NCI-H2081 (cell line): ENCODE measurements at regions not wholly inside any gene's neighbourhood (a gene's known extent, or its start where the extent isn't known, plus 50 kb on each side); places are given as distances from the start of the nearest gene placed in this dataset.
"Not testable (repeated sequence)": the region's sequence is repeated elsewhere in the genome, so short reads cannot be mapped to it uniquely, and the experiment has no call there.

Source experiments
- DNase-seq, 2 experiments: peaks; one replicate each; lab custom pipeline; 2025; lab: John Stamatoyannopoulos, UW

DNA sequence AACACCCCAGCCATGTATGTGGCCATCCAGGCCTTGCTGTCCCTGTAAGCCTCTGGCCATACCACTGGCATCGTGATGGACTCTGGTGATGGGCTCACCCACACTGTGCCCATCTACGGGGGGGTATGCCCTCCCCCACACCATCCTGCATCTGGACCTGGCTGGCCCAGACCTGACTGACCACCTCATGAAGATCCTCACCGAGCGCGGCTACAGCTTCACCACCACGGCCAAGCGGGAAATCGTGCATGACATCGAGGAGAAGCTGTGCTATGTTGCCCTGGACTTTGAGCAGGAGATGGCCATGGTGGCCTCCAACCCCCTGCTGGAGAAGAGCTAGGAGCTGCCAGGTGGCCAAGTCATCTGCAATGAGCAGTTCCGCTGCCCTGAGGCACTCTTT is 80.4 kb upstream of the ZCCHC2 start:
- no peak for DNase-seq

DNA sequence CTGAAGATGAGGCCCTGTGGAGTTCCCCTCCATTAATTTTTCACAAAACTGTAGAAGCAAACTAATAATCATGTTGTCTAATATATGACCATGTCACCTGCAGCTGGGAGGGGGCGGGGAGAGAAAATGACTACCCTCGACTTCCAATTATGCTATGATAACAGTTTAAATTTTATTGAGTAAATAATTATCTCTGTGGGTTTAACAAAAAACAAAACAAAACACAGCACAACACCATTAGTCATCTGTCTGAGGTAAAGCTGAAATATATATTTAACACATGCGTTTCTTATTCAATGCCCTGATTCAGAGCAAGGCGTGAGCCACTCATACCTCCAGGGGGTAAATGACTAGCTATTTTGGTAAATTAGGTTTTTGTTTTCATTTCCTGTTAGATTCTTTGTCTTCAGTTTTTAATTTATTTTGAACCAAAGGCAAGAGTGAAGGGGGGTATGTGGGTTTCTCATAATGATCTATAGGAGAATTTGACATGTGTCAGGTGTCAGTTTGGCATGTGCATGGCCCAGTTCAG is 77.4 kb upstream of the ZCCHC2 start:
- peak; percentile 84 to 94 for DNase-seq

DNA sequence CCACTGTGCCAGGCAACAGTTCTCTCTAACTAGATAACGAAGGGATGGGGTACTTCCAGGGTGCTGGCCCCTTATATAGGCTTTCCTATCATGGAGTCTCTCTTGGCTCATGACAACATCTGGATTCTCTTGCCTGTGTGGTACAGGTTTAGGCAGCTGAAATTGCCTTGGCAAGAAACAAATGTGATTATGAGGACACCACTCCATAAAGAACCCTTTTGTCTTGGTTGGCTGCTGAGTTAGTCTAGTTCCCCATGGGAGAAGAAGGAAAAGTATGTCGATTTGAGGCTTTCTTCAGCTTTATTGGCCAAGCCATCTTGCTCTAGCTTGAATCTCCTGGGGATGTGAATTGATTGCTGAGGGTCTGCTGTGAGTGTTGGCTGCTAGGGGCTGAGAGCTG is 76.3 kb upstream of the ZCCHC2 start:
- no peak for DNase-seq

DNA sequence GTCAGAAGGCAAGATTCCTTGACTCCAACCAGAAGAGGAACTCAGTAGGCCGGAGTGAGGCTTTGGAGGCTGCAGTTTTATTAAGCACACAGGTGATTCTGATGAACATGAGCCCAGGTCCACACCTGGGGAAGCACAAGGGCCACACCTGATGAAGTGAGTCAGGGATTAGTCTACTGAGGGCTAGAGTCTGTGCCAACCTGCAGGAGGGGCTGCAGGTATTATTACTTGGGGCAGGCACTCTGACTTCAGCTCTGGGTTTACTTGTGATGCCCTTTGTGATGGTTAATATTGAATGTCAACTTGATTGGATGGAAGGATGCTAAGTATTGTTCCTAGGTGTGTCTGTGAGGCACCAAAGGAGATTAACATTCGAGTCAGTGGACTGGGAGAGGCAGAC is 75.2 kb upstream of the ZCCHC2 start:
- no peak for DNase-seq

DNA sequence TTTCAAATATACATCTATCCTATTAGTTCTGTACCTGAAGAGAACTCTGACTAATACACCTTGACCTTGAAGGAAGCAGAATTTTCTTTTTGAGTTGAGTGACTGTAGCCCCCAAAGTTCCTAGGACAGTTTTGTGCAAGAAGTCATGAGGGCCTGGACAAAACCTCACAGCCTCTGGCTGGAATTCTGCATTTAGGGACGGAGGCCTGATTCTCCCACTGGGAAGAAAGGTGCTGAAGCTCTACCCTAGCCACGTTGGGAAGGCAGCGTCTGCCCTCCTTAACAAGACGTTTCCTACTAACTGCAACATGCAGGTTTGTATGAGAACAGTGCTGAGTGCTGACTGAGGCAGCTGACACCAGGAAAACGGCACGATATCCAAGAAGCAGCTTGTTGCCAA is 74.4 kb upstream of the ZCCHC2 start:
- no peak for DNase-seq

DNA sequence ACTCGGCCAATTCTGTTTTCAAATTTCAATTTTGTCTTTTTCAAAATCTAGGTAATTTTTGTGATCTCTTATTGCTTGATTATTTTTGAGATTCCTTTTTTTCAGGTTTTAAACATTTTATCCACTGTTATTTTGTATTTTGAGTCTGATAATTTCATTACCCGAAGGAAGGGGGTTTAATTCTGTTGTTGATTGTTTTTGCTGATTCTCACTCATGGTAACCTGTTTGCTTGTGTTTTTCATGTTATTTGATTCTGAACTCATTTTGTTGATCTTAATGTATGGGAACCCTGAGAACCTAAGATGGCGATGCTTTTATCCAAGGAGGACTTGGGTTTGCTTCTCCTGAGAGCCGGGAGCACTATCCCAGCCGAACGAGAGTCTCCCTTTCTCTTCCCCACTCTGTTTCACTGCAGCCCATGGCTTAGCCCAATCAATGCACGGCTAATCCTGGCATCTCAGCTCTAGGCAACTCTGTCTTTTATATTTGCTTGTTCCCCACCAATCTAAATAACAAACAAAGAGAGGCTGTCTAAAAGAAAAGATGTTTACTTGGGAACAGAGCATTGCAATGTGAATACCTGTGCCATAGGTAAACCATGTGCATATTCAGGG is 73.2 kb upstream of the ZCCHC2 start:
- no peak for DNase-seq

DNA sequence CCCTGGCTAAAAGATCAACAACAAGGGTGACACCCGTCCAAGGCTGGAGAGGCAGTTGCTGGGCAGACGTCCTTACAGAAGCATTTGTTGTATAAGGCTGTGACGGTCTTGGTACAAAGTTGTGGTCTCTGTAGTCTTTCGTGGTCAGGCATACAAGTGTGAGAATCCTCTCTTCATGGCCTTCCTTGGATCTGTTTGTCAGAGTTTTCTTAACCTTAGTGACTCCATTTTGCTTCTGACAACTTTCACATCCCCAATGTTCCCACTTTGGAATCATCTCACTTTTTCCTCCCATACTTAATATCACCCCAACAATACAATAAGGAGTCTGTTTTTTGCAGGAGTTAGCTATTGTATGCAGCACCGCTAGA is 72.7 kb upstream of the ZCCHC2 start:
- DNase-seq: no peak

DNA sequence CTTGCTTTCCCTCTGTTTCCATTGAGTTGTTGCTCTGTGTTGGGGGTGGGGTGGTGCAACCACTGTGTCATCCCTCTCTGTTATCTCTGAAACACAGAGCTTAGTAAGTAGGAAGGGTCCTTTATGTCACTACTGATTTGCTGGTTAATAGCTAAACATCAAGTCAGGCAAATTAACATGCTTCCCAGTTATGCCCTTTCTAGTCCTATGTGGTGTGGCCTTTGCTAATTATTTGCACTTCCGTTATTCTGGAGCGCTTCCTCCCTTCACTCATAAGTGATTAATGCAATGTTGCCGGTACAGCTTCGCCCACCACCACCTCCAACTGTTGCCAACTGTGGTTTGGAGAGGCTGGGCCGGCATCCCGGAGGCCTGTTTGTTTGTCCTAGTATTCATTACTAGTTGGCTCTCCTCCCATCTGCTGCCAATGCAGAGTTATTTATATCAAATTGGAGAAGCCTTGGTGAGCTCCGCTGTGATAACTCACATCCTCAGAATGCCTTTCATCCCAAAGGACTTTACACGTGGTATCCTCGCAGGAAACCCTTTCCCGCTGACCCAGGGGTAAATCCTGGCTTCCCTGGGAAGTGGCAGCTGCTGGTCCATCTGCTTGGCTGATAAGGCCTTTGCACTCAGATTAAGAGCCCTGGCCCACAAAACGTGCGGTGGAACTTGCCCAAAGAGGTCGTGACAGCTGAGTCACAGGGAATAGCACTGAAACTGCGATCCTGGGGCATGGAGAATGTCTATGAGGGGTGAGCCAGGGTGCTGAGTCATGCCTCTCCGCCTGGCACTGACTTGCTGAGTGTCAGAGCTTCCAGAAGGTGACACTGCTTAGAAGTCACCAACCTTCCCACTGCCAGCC is 72.0 kb upstream of the ZCCHC2 start:
- peak; percentile 6 to 47 for DNase-seq

DNA sequence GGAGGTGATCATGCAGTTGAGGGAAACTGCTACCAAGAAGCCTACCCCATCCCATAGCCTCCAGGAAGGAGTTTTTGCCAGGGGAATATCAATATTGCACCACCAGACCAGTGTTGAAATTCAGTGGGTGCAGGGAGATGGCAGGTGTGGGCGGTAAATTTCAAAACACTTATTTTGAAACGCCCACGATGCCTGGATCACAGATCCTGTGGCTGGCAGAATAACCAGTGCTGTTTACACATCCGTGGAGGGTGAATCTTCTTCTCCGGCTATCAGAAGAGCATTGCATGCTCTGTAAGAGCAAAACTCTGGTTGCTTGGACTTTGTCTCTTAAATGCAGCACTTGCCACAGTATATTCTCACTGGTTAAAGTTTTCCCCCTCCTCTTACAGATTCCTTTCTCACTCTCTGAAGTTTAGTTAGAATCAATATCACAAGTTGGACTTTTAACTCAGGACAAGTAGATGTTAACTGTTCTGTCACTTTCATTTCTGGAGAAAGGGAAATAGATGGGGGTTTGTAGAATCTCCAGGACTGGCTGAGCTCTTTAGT is 70.5 kb upstream of the ZCCHC2 start:
- DNase-seq: no peak

DNA sequence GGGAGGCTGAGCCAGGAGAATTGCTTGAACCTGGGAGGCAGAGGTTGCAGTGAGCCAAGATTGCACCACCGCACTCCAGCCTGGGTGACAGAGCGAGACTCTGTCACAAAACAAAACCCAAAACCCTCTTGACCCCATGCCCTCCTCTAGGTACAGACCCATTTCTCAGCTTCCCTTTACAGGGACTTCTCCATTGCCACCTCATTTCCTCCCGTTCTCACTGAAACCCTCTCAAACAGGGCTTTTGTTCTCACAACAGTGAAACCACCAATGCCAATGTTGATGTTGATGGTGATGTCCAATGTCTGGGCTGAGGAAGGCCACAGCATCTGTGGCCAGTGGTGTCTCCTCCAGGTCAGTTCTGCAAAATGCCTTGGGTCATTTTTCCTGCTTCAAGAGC is 69.0 kb upstream of the ZCCHC2 start:
- no peak for DNase-seq

DNA sequence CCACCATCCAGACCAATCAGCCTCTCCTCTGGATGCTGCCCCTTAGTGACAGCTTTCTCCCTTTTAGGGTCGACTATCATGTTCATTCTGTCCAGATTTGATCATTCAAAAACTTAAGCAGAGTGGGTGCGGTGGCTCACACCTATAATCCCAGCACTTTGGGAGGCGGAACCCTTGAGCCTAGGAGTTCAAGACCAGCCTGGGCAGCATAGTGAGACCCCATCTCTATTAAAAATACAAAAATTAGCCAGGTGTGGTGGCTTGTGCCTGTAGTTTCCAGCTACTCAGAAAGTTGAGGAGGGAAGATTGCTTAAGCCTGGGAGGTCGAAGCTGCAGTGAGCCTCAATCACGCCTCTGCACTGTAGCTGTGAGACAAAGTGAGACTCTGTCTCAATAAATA is 68.3 kb upstream of the ZCCHC2 start:
- no peak for DNase-seq

DNA sequence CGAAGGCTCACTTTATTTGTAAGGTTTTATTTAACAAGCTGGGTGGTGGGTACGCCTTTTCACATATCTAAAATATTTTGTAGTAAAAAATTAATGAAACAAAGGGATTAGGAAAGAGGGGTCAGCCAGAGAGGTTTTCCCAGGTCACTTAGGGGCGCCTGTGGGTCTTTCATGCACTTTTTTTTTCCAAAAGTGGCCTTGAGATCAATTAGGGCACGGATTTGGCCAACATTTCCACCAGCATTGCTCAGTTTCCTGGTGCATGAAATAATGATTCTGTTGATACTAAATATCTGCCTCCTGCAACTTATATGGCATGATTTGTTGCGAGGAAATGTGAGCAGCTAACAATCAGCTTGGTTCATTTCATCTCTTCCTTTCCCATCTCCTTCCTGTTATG is 67.6 kb upstream of the ZCCHC2 start:
- no peak for DNase-seq

DNA sequence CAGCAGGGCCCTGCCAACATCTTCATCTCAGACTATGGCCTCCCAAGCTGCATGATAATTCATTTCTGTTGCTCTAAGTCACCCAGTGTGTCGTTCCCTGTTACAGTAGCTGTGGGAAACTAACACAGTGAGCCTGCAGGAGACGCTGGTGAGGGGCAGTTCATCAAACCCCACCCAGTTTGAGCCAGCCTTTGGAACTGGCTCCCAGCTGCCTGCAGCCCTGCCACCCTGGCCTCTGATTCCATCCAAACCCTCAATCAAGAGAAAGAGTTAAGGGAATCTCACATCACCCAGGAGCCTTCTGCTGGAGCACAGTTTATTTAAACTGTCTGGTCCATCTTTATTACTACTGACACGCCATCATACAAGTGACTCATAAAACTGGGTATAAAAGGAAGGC is 64.9 kb upstream of the ZCCHC2 start:
- DNase-seq: no peak

DNA sequence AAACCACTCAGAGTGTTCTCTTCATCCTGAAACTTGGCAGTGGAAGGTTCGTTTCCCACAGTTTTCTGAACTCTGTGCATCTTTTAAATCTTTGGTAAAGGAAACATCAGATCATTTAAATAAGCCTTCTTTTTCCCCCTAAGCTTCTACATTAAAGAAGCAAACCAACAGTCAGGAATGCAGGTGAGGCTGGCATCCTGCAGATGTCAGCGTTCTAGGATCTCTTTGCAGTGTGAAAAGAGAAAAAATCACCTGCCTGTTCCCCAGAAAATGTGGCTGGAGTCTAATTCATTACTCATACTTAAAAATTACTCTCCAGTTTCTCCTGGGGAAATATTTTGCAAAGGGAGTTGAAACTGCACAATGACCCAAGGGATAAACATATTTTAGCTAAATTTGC is 64.5 kb upstream of the ZCCHC2 start:
- no peak for DNase-seq

DNA sequence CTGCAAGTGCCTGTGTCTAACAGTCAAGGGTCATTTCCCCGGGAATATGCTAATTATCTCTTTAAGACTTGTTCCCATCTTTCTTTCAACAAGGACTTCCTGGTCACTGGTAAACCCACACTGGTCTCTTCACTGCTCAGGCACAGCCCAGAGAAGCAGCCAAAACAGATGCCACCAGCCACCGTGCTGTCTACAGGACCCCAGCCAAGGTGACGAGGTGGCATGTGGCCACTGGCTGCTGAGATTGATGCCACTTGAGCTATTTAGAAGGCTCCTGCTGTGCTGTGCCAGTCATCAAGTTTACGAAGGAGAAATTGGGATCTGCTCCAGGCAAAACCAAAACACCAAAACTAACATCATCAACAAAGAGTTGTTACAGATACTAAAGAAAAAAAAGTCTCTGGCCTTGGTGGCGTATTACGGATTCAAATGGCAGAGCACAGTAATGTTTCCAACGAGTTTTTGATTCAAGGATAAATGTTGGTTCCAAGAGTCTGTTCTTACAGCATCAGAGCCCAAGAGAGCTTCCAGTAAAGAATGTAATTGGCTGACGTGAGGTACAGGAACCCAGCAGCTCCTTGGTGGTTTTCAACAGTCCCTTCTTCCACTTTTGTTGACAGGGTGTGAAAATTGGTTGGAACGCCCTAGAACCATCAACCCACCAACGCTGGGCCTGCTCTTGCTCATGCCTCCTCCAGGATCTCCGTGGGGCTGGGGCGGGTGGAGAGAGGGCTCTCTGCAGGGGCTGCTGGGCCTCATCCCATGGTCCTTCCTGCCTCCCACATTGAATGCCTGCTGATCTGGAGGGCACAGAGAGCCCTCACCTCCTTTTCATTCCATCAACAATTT is 63.7 kb upstream of the ZCCHC2 start:
- no peak for DNase-seq

DNA sequence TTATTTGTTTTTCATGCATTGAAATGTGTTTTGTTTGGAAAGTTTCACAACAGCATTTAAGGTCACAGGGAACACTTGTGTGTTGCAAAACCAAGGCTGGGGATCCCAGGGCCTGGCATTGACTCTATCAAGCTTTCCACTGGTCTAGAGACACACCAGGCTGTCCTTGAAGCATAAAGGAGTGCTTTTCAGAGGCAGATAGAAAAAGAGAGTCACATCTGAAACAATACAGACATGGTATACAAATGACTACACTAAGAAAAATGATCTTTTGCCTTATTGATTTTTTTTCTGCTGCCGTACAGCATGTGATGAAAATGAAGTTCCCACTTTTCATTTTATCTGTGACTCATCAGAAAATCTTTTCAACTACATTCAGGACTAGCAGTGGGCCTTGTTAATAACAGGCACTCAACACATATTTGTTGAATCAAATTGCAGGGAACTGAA is 61.9 kb upstream of the ZCCHC2 start:
- no peak for DNase-seq

DNA sequence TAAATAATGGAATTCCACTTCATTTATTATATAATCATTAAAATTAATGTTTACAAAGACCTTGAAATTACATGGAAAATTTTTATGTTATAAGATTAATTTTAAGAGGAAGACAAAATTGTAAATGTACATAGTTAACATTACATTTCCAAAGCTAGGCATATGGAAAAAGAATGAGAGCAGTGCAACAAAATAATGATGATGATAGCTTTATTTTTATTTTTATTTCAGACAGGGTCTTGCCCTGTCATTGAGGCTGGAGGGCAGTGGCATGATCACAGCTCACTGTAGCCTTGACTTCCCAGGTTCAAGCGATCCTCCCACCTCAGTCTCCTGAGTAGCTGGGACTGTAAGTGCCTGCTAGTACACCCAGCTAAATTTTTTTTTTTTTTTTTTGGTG is 61.2 kb upstream of the ZCCHC2 start:
- DNase-seq: no peak

DNA sequence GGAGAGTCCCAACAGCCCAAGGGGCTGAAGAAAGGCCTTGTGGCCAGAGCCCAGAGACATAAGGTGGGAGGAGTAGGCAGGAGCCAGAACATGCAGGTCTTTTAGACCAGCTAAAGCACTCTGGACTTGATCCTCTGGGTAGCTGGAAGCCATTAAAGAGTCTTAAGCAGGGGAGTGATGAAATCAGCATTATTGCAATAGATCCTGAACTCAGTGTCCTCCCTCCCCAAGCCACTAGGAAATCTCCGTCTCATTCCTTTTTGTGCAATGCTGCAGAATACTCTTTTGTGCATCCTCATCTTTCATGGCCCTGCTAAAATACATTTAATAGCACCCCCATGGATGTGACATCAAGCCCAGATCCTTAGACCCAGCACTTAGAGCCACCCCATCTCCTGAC is 58.6 kb upstream of the ZCCHC2 start:
- no peak for DNase-seq

DNA sequence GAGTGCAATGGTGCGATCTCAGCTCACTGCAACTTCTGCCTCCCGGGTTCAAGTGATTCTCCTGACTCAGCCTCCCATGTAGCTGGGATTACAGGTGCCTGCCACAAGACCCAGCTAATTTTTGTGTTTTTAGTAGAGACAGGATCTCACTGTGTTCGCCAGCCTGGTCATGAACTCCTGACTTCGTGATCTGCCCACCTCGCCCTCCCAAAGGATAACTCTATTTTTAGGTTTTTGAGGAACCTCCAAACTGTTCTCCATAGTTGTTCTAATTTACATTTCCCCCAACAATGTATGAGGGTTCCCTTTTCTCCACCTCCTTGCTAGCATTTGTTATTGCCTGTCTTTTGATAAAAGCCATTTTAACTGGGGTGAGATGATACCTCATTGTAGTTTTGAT is 53.7 kb upstream of the ZCCHC2 start:
- DNase-seq: not testable (repeated sequence)
